ENCODE measurements at regions not wholly inside any gene's neighbourhood (a gene's known extent, or its start where the extent isn't known, plus 50 kb on each side); places are given as distances from the start of the nearest gene placed in this dataset.

DNA sequence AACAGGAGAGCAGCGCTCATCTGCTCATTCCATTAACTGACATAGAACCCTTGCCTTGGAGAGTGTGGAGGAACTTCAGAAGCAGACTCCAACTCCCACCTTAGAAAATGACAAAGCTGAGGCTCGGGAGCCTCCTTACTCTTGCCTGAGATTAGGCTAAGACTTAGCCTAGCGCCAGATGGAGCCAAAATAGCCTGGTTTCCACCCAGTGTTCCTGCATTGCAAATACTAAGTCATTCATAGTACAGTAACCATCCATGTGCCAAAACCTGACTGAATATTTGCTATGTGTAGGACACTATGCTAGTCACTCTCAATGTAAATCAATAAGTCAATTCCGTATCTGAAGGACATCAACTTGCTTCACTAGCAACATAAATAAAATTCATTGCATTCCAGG lies 387.4 kb upstream of the CPEB2 start (continued):
- no peak for TF ChIP-seq PRDM2 (tag by site-specific recombination; IDR thresholded peaks at IDR 0.05; ENCODE audit: borderline replicate concordance)
- TF ChIP-seq IKZF3 (tag by site-specific recombination; IDR thresholded peaks at IDR 0.05): no peak
- TF ChIP-seq SETDB1 (IDR thresholded peaks at IDR 0.05; ENCODE audit: insufficient read length, low read length): no peak
- TF ChIP-seq ZNF660 (tag by site-specific recombination; IDR thresholded peaks at IDR 0.05): no peak
- no peak for TF ChIP-seq ZNF473 (tag by site-specific recombination; IDR thresholded peaks at IDR 0.05)
- TF ChIP-seq, protein P1, sequence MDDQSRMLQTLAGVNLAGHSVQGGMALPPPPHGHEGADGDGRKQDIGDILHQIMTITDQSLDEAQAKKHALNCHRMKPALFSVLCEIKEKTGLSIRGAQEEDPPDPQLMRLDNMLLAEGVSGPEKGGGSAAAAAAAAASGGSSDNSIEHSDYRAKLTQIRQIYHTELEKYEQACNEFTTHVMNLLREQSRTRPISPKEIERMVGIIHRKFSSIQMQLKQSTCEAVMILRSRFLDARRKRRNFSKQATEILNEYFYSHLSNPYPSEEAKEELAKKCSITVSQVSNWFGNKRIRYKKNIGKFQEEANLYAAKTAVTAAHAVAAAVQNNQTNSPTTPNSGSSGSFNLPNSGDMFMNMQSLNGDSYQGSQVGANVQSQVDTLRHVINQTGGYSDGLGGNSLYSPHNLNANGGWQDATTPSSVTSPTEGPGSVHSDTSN (CRISPR knock-in tag; IDR thresholded peaks at IDR 0.05): no peak
- TF ChIP-seq ZNF169 (tag by site-specific recombination; IDR thresholded peaks at IDR 0.05): no peak

DNA sequence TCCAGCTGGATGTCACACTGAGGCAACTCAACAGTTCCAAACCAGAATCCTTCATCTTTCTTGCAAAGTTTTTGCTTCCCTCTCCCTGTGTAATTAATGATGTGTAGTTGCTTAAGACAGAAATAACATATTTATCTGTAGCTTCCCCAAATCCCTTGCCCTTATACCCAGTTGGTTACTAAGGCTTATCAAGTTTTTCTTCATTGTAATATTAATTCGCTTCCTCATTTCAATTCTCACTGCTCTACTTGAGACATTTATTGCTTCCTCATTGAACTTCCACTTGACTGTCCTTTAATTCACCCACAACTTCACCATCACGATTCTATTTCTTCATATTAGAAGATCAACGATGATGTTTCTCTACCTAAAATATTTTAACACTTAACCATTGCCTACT lies 386.6 kb upstream of the CPEB2 start:
- Histone ChIP-seq H3K36me3 (ENCODE audit: control insufficient read depth in 2 of 2, insufficient read depth in 1 of 2, low read length in 2 of 2) (no peaks in the 10 kb centered on the region), H3K4me3 (ENCODE audit: low read depth, low read length) (no peak overlapping the region), H3K4me1 (ENCODE audit: control insufficient read depth, insufficient read depth, low read length) (no peaks in the 10 kb centered on the region), H3K9me3 (ENCODE audit: control insufficient read depth, insufficient read depth, low read depth, low read length) (no peaks in the 10 kb centered on the region), H3K27ac (ENCODE audit: extremely low read depth, low read depth, low read length) (no peak overlapping the region)
- ChIA-PET POLR2A (no interaction called here), CTCF (no interaction called here)
- TF ChIP-seq ZNF654 (tag by site-specific recombination; IDR thresholded peaks at IDR 0.05; ENCODE audit: low read depth) (no peak), ZNF48 (tag by site-specific recombination; IDR thresholded peaks at IDR 0.05) (no peak), ZNF488 (tag by site-specific recombination; IDR thresholded peaks at IDR 0.05) (no peak), BCL11B (tag by site-specific recombination; IDR thresholded peaks at IDR 0.05; ENCODE audit: low read depth) (no peak), ZNF664 (tag by site-specific recombination; IDR thresholded peaks at IDR 0.05) (no peak), ZNF140 (tag by site-specific recombination; IDR thresholded peaks at IDR 0.05) (no peak), ZNF830 (tag by site-specific recombination; IDR thresholded peaks at IDR 0.05; ENCODE audit: low read depth) (no peak), PRDM2 (tag by site-specific recombination; IDR thresholded peaks at IDR 0.05; ENCODE audit: borderline replicate concordance) (no peak), ZFP69B (tag by site-specific recombination; IDR thresholded peaks at IDR 0.05) (no peak), ZNF707 (tag by site-specific recombination; IDR thresholded peaks at IDR 0.05) (no peak), ZNF302 (tag by site-specific recombination; IDR thresholded peaks at IDR 0.05; ENCODE audit: low read depth) (no peak), ZBTB10 (tag by site-specific recombination; IDR thresholded peaks at IDR 0.05) (no peak)
- TF ChIP-seq, protein P2, sequence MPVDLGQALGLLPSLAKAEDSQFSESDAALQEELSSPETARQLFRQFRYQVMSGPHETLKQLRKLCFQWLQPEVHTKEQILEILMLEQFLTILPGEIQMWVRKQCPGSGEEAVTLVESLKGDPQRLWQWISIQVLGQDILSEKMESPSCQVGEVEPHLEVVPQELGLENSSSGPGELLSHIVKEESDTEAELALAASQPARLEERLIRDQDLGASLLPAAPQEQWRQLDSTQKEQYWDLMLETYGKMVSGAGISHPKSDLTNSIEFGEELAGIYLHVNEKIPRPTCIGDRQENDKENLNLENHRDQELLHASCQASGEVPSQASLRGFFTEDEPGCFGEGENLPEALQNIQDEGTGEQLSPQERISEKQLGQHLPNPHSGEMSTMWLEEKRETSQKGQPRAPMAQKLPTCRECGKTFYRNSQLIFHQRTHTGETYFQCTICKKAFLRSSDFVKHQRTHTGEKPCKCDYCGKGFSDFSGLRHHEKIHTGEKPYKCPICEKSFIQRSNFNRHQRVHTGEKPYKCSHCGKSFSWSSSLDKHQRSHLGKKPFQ (tag by site-specific recombination; IDR thresholded peaks at IDR 0.05): no peak

All from HEK293 (cell line).